Activated T-cell treated with anti-CD3 and anti-CD28 coated beads for 24 hours (primary cell): ENCODE measurements at regions not wholly inside any gene's neighbourhood (a gene's known extent, or its start where the extent isn't known, plus 50 kb on each side); places are given as distances from the start of the nearest gene placed in this dataset.
"Not testable (repeated sequence)": the region's sequence is repeated elsewhere in the genome, so short reads cannot be mapped to it uniquely, and the experiment has no call there.

Experiments used
- DNase-seq: peaks from one replicate; pipeline ENCODE4 v3.0.0-alpha.2; 2020; ENCODE audit warnings: low read depth

- DNase-seq: no peak
Observed at GRCh38 chr18:2112435-2113045, 458.8 kb downstream of the METTL4 start.

DNA sequence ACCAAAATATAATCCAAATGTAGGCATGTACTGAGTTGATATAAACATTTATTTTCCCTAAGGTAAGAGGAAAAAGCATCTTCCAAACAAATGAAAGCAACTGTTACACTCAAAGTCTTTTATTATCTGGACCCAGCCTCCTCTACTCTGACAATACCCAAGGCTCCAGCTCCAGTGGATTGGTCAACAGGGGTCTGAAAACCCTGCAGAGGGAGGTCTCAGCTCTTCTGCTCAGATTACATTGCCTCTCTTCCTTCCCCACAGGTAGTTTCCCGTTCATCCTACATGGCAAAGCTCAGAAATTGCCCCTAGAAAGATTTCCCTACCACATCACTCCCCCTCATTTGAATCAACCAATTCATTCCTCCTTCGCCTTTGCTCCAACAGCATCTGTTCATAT lies 457.0 kb downstream of the METTL4 start:
- DNase-seq: no peak

GRCh38 chr18:2114765-2115164 lies 456.5 kb downstream of the METTL4 start:
- DNase-seq: no peak

- no peak for DNase-seq
Observed at GRCh38 chr18:2121224-2121623, 450.1 kb downstream of the METTL4 start.

GRCh38 chr18:2123077-2123476 lies 448.2 kb downstream of the METTL4 start:
- no peak for DNase-seq

DNA sequence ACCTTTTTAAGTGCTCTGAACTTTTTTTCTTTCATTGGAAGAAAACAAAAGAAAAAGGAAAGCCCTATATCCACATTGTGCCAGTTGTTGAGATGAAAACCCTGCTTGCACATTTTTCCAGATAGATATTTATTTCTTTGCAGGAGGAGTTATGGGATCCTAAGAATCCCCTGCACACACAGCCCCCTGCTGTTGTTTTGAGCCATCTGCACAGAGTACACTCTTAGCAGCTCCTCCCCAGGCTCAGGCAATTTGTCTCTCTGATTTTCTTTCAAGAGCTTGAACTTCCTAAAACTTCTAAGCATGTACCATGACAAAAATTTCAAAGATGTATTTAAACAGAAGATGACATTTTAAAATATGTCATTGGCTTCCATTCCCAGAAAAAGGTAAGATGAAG lies 436.9 kb downstream of the METTL4 start:
- DNase-seq: no peak

- DNase-seq: no peak
Observed at GRCh38 chr18:2135309-2135708, 436.0 kb downstream of the METTL4 start.

DNA sequence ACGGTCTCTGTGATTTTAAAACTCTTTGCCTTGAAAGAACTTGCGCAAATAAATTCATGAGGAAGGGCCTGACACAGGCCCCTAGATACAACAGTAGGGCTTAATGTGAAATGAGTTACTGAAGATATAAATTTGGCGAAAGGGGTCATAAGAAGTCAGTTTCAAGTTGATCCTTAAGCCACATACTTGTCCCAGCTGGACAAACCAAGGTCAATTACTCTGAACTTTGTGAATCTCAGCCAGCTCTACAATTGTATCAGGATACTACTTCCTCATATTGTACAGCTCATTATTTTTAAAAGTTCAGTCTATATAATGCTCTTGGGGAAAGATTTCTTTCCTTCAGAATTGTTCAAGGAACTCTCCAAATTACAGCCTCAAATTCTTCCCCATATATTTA lies 432.8 kb downstream of the METTL4 start:
- no peak for DNase-seq

DNA sequence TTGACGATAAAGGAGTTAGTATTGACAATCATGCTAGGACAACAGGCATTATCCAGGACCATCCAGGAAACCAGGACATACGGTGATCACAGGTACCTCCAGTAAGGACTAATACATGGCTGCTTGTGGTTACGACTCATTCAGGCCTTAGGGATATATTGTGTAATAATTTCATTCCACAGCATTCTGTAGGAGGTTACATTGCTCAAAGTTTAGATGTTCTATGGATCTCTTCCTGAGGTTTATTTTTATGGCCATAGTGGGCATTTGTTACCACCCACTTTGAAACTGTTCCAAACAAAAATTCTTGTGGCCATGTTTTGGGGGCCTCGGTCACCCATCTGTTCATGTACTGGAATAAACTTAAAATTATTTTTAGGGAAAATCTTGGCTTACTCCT lies 431.6 kb downstream of the METTL4 start:
- no peak for DNase-seq

DNA sequence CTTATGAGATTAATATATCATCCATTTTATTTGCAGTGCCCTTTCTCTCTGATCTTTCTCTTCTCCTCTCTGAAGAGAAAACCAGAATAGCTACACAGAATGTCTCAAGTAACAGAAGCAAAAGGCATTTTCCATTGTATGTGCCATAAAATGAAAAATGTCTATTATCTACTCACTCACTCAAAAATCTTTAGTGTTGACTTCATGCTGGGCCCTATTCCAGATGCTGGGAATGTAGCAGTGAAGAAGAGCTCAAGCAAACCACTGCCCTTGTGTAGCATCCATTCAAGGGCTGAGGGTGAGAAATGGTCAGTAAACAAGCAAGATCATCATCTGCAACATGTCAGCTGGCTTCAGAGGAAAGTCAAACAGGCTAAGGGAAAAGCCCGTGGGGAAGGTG lies 427.7 kb downstream of the METTL4 start:
- no peak for DNase-seq

- no peak for DNase-seq
Observed at GRCh38 chr18:2144811-2145210, 426.5 kb downstream of the METTL4 start.

DNA sequence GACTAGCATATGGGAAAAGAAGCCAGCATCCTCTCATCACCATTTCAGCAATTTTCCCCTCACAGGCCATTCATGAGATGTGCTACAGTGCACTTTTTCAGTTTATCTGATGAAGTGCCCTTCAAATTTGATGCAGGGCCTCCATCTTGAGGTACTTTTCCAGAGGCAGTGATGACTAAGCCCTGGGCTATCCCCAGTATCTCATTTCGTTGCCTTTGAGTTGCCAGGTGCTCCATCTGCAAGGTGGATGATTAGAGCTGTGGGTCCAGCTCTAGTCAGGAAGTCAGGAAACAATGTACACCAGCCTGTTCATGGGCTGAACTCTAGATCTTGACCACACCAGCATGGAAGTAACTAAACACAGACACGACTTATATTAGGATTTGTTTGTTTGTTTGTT lies 425.2 kb downstream of the METTL4 start:
- DNase-seq: no peak

DNA sequence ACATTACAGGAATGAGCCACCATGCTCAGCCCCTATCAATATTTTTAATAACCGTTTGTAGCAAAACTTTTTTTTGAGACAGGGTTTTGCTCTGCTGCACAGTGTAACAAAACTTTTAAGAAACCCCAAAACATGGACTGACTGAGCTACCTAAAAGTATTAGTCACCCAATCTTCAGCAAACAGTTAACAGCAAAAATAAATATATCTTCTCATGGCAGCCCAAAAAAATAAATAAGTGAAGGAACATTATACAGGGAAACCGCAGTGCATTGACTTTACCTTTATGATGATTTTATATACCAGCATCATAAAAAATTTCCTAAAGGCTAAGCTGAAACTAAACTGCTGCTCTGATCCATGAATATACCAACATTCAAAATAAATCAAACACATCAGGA lies 424.6 kb downstream of the METTL4 start:
- no peak for DNase-seq

GRCh38 chr18:2147476-2148230 lies 423.7 kb downstream of the METTL4 start:
- DNase-seq: no peak

- DNase-seq: no peak
Observed at GRCh38 chr18:2148823-2149222, 422.5 kb downstream of the METTL4 start.

DNA sequence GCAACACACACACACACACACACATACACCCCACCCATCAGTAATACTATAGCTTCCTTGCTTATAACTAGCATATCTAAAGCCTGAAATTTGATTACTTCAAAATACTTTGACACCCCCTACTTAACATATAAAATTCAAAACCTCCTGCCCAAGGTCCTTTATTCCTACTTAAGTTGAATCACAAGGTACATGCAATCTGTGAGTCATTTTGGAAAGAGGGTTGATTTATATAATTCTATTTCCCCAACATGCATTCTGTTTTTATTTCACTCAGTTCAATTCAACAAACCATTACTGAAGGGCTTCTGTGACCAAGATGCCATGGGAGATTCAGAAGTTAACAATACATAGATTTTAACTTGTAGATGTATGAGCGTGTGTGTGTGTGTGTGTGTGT lies 420.7 kb downstream of the METTL4 start:
- no peak for DNase-seq

DNA sequence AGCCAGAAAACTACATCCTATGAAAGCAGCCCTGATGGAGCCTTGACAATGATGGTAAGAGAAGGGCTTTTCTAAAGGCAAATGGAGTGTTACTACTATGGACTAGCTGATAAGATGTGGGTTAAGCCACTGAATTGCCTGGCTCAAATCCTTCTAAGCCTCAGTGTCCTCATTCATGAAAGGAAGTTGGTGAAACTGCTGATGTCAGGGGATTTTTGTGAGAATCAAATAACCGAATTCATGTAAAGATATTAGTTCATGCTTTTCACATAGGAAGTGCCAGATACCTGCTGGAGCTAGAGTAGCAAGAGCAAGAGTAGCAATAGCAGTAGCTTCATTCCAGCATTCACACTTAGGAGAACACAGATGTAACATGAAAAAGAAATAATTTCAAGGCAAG lies 417.0 kb downstream of the METTL4 start:
- DNase-seq: no peak

- no peak for DNase-seq
Observed at GRCh38 chr18:2164644-2165550, 406.4 kb downstream of the METTL4 start.

DNA sequence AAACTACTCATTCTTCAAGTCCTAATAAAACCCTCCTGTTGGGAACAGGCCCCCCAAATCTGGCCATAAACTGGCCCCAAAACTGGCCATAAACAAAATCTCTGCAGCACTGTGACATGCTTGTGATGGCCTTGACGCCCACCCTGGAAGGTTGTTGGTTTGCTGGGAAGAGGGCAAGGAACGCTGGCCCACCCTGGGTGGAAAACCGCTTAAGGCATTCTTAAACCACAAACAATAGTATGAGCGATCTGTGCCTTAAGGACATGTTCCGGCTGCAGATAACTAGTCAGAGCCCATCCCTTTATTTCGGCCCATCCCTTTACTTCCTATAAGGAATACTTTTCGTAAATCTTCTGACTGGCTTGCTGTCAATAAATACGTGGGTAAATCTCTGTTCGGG lies 404.4 kb downstream of the METTL4 start:
- DNase-seq: not testable (repeated sequence)

- DNase-seq: no peak
Observed at GRCh38 chr18:2168022-2168421, 403.3 kb downstream of the METTL4 start.

DNA sequence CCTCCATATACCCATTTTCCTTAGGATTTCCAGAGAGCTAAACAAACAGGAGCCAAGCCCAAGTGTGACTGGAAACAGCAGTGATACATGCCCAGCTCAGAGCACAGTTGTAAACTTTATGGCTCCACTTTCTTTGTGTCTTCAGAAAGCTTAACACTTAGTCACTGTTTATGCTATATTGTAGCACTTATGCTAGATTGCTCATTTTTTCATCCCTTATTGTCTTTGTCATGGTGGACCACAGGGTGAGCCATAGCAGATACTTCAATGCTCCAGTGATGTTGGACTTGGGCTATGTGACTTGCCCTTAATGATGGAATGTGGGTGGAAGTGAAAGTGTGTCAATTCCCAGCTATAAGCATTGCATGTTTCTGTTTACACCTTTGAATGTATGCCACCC lies 401.6 kb downstream of the METTL4 start:
- no peak for DNase-seq

DNA sequence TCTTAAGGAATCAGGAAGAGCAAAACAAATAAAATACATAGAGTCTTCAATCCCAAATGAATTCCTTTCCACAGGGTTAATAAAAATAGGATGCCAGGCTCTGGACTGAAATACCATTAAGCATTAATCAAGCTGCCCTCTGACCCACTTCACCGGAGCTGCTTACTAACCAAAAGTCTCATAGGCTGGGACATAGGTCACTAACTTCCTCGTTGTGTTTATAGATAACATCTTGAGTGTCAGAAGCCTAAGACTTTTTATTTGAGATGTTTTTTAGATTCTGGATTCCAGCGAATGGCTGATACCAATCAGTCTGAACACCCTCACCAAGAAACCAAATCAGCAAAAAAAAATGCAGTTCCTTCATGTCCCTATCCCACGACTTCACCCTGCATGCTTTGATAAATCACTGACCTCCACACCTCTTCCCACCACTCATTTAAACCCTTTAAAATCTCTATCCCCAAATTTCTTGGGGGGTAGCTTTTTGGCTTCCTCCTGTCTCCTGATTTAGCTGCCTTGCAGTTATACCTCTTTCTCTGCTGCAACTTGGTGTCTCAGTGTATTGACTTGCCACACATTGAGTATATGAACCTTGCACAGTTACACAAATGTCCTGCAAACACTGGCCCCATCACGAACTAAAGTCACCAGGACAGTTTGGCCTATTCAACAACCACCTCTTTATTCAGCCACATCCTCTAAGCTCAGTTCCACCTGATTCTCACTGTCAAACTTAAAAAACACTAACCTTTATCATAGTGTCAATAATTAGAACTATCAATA lies 399.3 kb downstream of the METTL4 start:
- DNase-seq: no peak
